ENCODE measurements at regions not wholly inside any gene's neighbourhood (a gene's known extent, or its start where the extent isn't known, plus 50 kb on each side); places are given as distances from the start of the nearest gene placed in this dataset.
A peak's percentile ranks its signal among the peaks of the same experiment; 100 is the strongest.

GRCh38 chr2:212906620-212907019 is 244.8 kb downstream of the IKZF2 start:
- no peak for DNase-seq (ENCODE audit: low spot score)
- Mint-ChIP-seq H3K9me3 (peaks cover 3% of the 10 kb centered on the region), H3K4me1 (ENCODE audit: low read depth in 2 of 2) (peaks cover 21% of the 10 kb centered on the region in 2 donors), H3K36me3 (no peaks in the 10 kb centered on the region), H3K27me3 (no peaks in the 10 kb centered on the region), H3K27ac (no peak overlapping the region), H3K4me3 (no peak overlapping the region)
- ATAC-seq, result no peak

GRCh38 chr2:212905640-212906201 is 245.7 kb downstream of the IKZF2 start:
- no peak for DNase-seq (ENCODE audit: low spot score)
- ATAC-seq, result no peak
- H3K27ac Mint-ChIP-seq, result peak overlapping the region in 1 of 2 donors; percentile 51
- peaks cover 3% of the 10 kb centered on the region for H3K9me3 Mint-ChIP-seq
- no peaks in the 10 kb centered on the region for H3K27me3 Mint-ChIP-seq
- H3K4me1 Mint-ChIP-seq (ENCODE audit: low read depth in 2 of 2), result peaks cover 12% of the 10 kb centered on the region in 2 donors
- H3K36me3 Mint-ChIP-seq, result no peaks in the 10 kb centered on the region
- H3K4me3 Mint-ChIP-seq, result no peak overlapping the region

- Mint-ChIP-seq H3K9me3 (peaks cover 3% of the 10 kb centered on the region), H3K4me1 (ENCODE audit: low read depth in 2 of 2) (peaks cover 11 to 12% of the 10 kb centered on the region in 2 donors), H3K36me3 (no peaks in the 10 kb centered on the region), H3K4me3 (no peak overlapping the region), H3K27ac (peak overlapping the region in 1 of 2 donors; percentile 2), H3K27me3 (no peaks in the 10 kb centered on the region)
- ATAC-seq (no peak), DNase-seq (ENCODE audit: low spot score) (no peak)
Observed at GRCh38 chr2:212904646-212905045, 246.8 kb downstream of the IKZF2 start.

GRCh38 chr2:212903413-212903812 is 248.0 kb downstream of the IKZF2 start:
- no peak overlapping the region for H3K27ac Mint-ChIP-seq
- no peak for DNase-seq (ENCODE audit: low spot score)
- no peaks in the 10 kb centered on the region for H3K9me3 Mint-ChIP-seq
- peaks cover 4% of the 10 kb centered on the region in 2 donors for H3K4me1 Mint-ChIP-seq (ENCODE audit: low read depth in 2 of 2)
- no peak for ATAC-seq
- no peaks in the 10 kb centered on the region for H3K36me3 Mint-ChIP-seq
- no peaks in the 10 kb centered on the region for H3K27me3 Mint-ChIP-seq
- H3K4me3 Mint-ChIP-seq, result no peak overlapping the region

GRCh38 chr2:212902421-212902820 is 249.0 kb downstream of the IKZF2 start:
- ATAC-seq, result no peak
- Mint-ChIP-seq H3K27ac (no peak overlapping the region), H3K9me3 (no peaks in the 10 kb centered on the region), H3K36me3 (no peaks in the 10 kb centered on the region), H3K4me3 (no peak overlapping the region), H3K4me1 (ENCODE audit: low read depth in 2 of 2) (peaks cover 2 to 4% of the 10 kb centered on the region in 2 donors), H3K27me3 (no peaks in the 10 kb centered on the region)
- DNase-seq (ENCODE audit: low spot score), result no peak

GRCh38 chr2:212901604-212902275 is 249.7 kb downstream of the IKZF2 start:
- no peak for DNase-seq (ENCODE audit: low spot score)
- no peak for ATAC-seq
- Mint-ChIP-seq H3K4me1 (ENCODE audit: low read depth in 2 of 2) (peaks cover 2 to 4% of the 10 kb centered on the region in 2 donors), H3K27ac (no peak overlapping the region), H3K27me3 (no peaks in the 10 kb centered on the region), H3K4me3 (no peak overlapping the region), H3K9me3 (no peaks in the 10 kb centered on the region), H3K36me3 (no peaks in the 10 kb centered on the region)

- H3K9me3 Mint-ChIP-seq, result no peaks in the 10 kb centered on the region
- H3K27ac Mint-ChIP-seq, result no peak overlapping the region
- H3K27me3 Mint-ChIP-seq, result no peaks in the 10 kb centered on the region
- peaks cover 0 to 2% of the 10 kb centered on the region in 2 donors for H3K4me1 Mint-ChIP-seq (ENCODE audit: low read depth in 2 of 2)
- DNase-seq (ENCODE audit: low spot score) (no peak), ATAC-seq (no peak)
- no peaks in the 10 kb centered on the region for H3K36me3 Mint-ChIP-seq
- no peak overlapping the region for H3K4me3 Mint-ChIP-seq
Observed at GRCh38 chr2:212900715-212901114, 250.7 kb downstream of the IKZF2 start.

GRCh38 chr2:212898011-212898410 is 253.4 kb downstream of the IKZF2 start:
- no peak for ATAC-seq
- H3K27me3 Mint-ChIP-seq, result no peaks in the 10 kb centered on the region
- H3K36me3 Mint-ChIP-seq, result no peaks in the 10 kb centered on the region
- H3K27ac Mint-ChIP-seq, result no peak overlapping the region
- no peak overlapping the region for H3K4me3 Mint-ChIP-seq
- peaks cover 0 to 2% of the 10 kb centered on the region in 2 donors for H3K4me1 Mint-ChIP-seq (ENCODE audit: low read depth in 2 of 2)
- no peak for DNase-seq (ENCODE audit: low spot score)
- H3K9me3 Mint-ChIP-seq, result no peaks in the 10 kb centered on the region

- ATAC-seq, result no peak
- Mint-ChIP-seq H3K4me3 (no peak overlapping the region), H3K9me3 (no peaks in the 10 kb centered on the region), H3K36me3 (no peaks in the 10 kb centered on the region), H3K4me1 (ENCODE audit: low read depth in 2 of 2) (peaks cover 1 to 4% of the 10 kb centered on the region in 2 donors), H3K27ac (no peak overlapping the region), H3K27me3 (no peaks in the 10 kb centered on the region)
- no peak for DNase-seq (ENCODE audit: low spot score)
Observed at GRCh38 chr2:212897296-212897695, 254.1 kb downstream of the IKZF2 start.

- Mint-ChIP-seq H3K27ac (no peak overlapping the region), H3K4me3 (no peak overlapping the region), H3K9me3 (no peaks in the 10 kb centered on the region), H3K27me3 (no peaks in the 10 kb centered on the region), H3K36me3 (no peaks in the 10 kb centered on the region), H3K4me1 (ENCODE audit: low read depth in 2 of 2) (peaks cover 7 to 9% of the 10 kb centered on the region in 2 donors)
- DNase-seq (ENCODE audit: low spot score) (no peak), ATAC-seq (no peak)
Observed at GRCh38 chr2:212894026-212894425, 257.4 kb downstream of the IKZF2 start.

- H3K4me3 Mint-ChIP-seq, result no peak overlapping the region
- DNase-seq (ENCODE audit: low spot score) (no peak), ATAC-seq (no peak)
- peaks cover 7 to 9% of the 10 kb centered on the region in 2 donors for H3K4me1 Mint-ChIP-seq (ENCODE audit: low read depth in 2 of 2)
- H3K36me3 Mint-ChIP-seq, result no peaks in the 10 kb centered on the region
- no peak overlapping the region for H3K27ac Mint-ChIP-seq
- no peaks in the 10 kb centered on the region for H3K27me3 Mint-ChIP-seq
- no peaks in the 10 kb centered on the region for H3K9me3 Mint-ChIP-seq
Observed at GRCh38 chr2:212893216-212893615, 258.2 kb downstream of the IKZF2 start.

GRCh38 chr2:212892193-212892592 is 259.2 kb downstream of the IKZF2 start:
- peak overlapping the region in 1 of 2 donors; percentile 13 for H3K27ac Mint-ChIP-seq
- H3K36me3 Mint-ChIP-seq, result no peaks in the 10 kb centered on the region
- H3K27me3 Mint-ChIP-seq, result no peaks in the 10 kb centered on the region
- no peak overlapping the region for H3K4me3 Mint-ChIP-seq
- H3K4me1 Mint-ChIP-seq (ENCODE audit: low read depth in 2 of 2), result peaks cover 7 to 9% of the 10 kb centered on the region in 2 donors
- ATAC-seq, result no peak
- H3K9me3 Mint-ChIP-seq, result no peaks in the 10 kb centered on the region
- no peak for DNase-seq (ENCODE audit: low spot score)

GRCh38 chr2:212891580-212891979 is 259.8 kb downstream of the IKZF2 start:
- Mint-ChIP-seq H3K27me3 (no peaks in the 10 kb centered on the region), H3K4me3 (no peak overlapping the region)
- no peak for ATAC-seq

GRCh38 chr2:212882626-212883025 is 268.8 kb downstream of the IKZF2 start:
- Mint-ChIP-seq H3K27ac (peak overlapping the region in 1 of 2 donors; percentile 1), H3K36me3 (peaks cover 51% of the 10 kb centered on the region), H3K4me3 (peak overlapping the region; percentile 1), H3K27me3 (no peaks in the 10 kb centered on the region), H3K4me1 (ENCODE audit: low read depth in 2 of 2) (peaks cover 7 to 13% of the 10 kb centered on the region in 2 donors), H3K9me3 (peaks cover 23% of the 10 kb centered on the region)
- DNase-seq (ENCODE audit: low spot score) (no peak), ATAC-seq (peak in 1 of 2 donors; percentile 67)

More at GRCh38 chr2:212891580-212891979, 259.8 kb downstream of the IKZF2 start:
- no peak overlapping the region for H3K27ac Mint-ChIP-seq
- peaks cover 2% of the 10 kb centered on the region for H3K9me3 Mint-ChIP-seq
- DNase-seq (ENCODE audit: low spot score), result no peak
- peaks cover 7 to 9% of the 10 kb centered on the region in 2 donors for H3K4me1 Mint-ChIP-seq (ENCODE audit: low read depth in 2 of 2)
- peaks cover 3% of the 10 kb centered on the region for H3K36me3 Mint-ChIP-seq

Measured in natural killer cell treated with Interleukin-12 subunit alpha and Interleukin-12 subunit beta and Interleukin-15 and Interleukin-18, amount 100 ng/mL, for 72 hours (primary cell).